GM12875 (cell line): ENCODE measurements at regions not wholly inside any gene's neighbourhood (a gene's known extent, or its start where the extent isn't known, plus 50 kb on each side); places are given as distances from the start of the nearest gene placed in this dataset.
A peak's percentile ranks its signal among the peaks of the same experiment; 100 is the strongest.
"Not testable (repeated sequence)": the region's sequence is repeated elsewhere in the genome, so short reads cannot be mapped to it uniquely, and the experiment has no call there.

Experiments
- H3K4me3 ChIP-seq: one replicate; pipeline ENCODE4 v1.5.1; 2011; ENCODE audit warnings: low read depth, low read length, control low read depth
- TF ChIP-seq, protein P1 (sequence below): IDR thresholded peaks from 2 replicates; pipeline ENCODE4 v1.5.1; 2011; ENCODE audit warnings: low read depth, mild to moderate bottlenecking, control low read depth, inconsistent platforms, low read length, moderate library complexity, borderline replicate concordance; ENCODE audit not compliant: insufficient read depth

DNA sequence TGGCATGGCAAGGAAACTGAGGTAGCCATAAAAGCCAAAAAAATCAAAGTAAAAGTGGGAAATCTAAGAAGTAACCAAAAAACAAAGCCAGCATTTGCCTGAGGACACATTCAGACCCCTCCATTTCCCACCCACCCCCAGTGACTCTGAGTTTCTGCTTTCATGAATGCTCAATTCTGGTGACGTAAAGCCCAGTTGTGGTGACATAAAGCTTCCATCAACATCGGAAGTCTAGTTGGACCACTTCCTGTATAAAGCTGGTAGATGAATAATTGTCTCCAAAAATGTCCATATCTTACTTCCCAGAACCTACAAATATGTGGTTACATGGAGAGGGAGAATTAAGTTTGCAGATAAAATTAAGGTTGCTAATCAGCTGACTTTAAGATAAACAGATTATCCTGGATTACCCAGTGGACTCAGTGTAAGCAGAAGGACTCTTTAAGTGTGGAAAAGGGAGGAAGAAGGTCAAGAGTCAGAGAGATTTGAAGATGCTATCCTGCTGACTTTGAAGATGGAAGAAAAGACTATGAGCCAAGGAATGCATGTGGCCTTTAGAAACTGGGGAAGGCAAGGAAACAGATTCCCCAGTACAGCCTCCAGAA lies 62.0 kb upstream of the ST3GAL6 start:
- H3K4me3 ChIP-seq = no peak overlapping the region
- TF ChIP-seq, protein P1, sequence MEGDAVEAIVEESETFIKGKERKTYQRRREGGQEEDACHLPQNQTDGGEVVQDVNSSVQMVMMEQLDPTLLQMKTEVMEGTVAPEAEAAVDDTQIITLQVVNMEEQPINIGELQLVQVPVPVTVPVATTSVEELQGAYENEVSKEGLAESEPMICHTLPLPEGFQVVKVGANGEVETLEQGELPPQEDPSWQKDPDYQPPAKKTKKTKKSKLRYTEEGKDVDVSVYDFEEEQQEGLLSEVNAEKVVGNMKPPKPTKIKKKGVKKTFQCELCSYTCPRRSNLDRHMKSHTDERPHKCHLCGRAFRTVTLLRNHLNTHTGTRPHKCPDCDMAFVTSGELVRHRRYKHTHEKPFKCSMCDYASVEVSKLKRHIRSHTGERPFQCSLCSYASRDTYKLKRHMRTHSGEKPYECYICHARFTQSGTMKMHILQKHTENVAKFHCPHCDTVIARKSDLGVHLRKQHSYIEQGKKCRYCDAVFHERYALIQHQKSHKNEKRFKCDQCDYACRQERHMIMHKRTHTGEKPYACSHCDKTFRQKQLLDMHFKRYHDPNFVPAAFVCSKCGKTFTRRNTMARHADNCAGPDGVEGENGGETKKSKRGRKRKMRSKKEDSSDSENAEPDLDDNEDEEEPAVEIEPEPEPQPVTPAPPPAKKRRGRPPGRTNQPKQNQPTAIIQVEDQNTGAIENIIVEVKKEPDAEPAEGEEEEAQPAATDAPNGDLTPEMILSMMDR = no peak

DNA sequence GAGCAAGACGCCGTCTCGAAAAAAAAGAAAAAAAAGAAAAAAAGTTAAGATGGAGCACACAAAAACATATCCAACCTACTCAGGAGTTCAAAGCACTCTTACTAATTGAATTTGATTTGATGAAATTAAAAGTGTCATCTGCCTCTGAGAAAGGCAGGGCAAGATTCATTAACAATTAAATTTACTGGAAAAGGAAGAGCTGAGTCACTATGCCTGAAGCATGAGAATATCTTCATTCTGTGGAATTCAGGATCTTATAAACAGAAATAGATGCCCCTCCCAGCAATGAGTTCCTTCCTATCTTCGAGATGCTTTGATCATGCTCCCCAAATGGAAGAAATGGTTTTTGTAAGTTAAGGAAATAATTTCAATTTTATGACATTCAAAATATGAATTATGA lies 61.0 kb upstream of the ST3GAL6 start:
- TF ChIP-seq, protein P1 = no peak
- H3K4me3 ChIP-seq = no peak overlapping the region

DNA sequence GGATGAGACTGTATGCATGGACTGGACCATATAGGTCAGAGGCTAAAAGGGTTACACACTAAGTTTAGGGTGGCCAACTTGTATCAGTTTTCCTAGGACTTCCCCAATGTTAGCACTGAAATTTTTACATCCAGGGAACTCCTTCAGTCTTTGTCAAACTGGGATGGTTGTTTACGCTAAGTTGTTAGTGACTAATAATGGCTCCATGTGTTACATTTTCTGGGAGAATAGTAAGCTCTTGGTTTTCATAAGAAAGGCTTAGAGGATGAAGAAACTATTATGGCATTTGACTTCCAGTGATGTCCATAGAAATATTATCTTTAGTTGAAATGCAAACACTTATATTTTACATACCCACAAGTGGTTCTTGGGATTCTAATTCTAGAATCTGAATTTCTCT lies 57.9 kb upstream of the ST3GAL6 start:
- no peak overlapping the region for H3K4me3 ChIP-seq
- TF ChIP-seq, protein P1 = no peak

DNA sequence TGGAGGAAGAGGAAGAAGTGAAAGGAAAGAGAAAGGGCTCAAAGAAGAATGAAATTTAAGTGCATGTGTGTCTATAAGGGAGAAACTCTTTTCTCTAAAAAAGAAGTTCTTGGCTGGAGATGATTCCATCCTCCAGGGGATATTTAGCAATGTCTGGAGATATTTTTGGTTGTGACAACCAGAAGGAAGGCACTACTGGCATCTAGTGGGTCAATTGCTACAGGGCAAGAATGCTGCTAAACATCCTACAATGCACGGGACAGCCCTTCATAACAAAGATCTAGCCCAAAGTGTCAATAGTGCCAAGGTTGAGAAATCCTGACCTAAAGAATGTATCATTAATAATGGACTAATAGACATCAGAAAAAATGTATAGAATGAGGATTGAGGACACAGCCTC lies 57.4 kb upstream of the ST3GAL6 start:
- TF ChIP-seq, protein P1 = 0 out of 2 replicates have a peak, but pooled peaks have one; percentile 2
- no peak overlapping the region for H3K4me3 ChIP-seq

DNA sequence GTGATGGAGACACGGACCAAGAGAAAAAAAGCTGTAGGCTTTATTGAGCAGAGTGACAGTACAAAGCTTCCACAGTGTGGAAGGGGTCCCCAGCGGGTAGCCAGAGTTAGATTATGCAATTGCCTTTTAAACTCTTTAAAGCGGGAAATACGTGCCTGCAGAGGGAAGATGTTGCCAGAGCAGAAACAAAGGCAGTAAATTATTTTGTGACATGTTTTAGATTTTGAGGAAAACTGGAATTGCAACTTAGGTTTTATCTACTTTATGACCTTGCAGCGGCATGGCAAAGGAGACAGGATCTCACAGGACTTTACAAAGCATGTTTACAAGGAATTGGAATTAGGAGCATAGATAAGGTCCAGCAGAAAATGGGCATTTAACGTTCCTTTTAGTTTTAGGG lies 54.5 kb upstream of the ST3GAL6 start:
- H3K4me3 ChIP-seq = not testable (repeated sequence)

DNA sequence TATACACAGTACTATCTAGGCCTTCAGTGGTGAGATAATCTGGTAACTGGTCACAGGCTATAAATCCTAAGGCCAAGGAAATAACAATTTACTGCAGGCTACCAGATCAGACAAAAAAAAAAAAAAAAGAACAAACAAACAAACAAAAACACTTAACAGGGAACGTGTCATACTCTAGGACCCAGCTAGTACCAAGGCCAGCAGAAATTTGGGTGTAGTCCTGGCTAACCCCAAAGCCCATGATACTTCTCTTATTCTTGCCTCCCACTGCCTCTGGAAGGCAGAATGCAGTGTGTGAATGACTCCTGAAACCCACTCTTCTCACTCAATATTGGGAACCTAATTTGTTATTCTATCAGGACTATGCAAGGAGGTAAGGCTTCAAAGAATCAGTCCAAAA lies 53.7 kb upstream of the ST3GAL6 start:
- H3K4me3 ChIP-seq = no peak overlapping the region
- TF ChIP-seq, protein P1 = no peak

DNA sequence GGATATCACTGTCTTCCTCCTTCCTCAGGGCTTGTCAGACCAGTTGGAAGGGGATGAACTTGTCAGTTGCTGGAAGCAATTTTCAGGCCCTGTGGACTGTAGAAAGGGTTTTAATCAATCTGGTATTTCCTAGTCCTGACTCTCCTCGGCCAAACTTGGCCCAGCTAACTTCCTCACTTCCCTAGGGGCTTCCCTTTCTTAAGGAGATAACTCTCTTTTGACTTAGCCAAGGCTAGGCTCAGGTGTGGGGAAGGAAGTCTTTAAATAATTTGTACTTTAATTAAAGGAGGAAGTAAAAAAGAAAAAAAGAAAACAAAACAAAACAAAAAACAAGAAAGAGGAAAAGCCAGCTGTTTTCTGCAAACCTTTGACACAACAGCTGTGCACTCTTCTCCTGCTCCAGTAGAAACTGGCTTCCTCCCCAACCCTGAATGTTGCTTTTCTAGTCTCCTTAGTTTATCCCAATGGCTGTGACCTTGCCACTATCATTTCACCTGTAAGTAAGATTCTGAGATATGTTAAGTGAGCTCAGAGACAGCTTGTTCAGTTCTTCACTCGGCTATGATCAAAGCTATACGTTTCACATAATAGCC lies 53.0 kb upstream of the ST3GAL6 start:
- TF ChIP-seq, protein P1 = no peak
- H3K4me3 ChIP-seq = no peak overlapping the region
